Mesenchymal stem cell (in vitro differentiated cells and primary cell): ENCODE measurements at regions not wholly inside any gene's neighbourhood (a gene's known extent, or its start where the extent isn't known, plus 50 kb on each side); places are given as distances from the start of the nearest gene placed in this dataset.

ENCODE experiments used
- DNase-seq: peaks from one replicate; pipeline ENCODE4 v3.0.0-alpha.2; 2013
- H2AFZ ChIP-seq: one replicate; pipeline ENCODE4 v1.6.1; 2013; ENCODE audit warnings: low read depth, mild to moderate bottlenecking, control low read depth, inconsistent platforms, low read length, moderate library complexity
- H2AK5ac ChIP-seq: 2 replicates; pipeline ENCODE4 v1.6.1; 2013; ENCODE audit warnings: low read length, moderate library complexity, mild to moderate bottlenecking, inconsistent platforms; ENCODE audit not compliant: severe bottlenecking
- H2BK120ac ChIP-seq: one replicate; pipeline ENCODE4 v1.6.1; 2013; ENCODE audit warnings: low read depth, mild to moderate bottlenecking, inconsistent platforms, low read length, moderate library complexity
- H2BK12ac ChIP-seq, 2 experiments: one replicate each; pipeline ENCODE4 v1.6.1; 2013; ENCODE audit warnings: inconsistent platforms in 2 of 2, low read length in 2 of 2, mild to moderate bottlenecking in 2 of 2, moderate library complexity in 2 of 2, control low read depth in 1 of 2
- H2BK15ac ChIP-seq: one replicate; pipeline ENCODE4 v1.6.1; 2013; ENCODE audit warnings: mild to moderate bottlenecking, low read depth, inconsistent platforms; ENCODE audit not compliant: poor library complexity, severe bottlenecking
- H2BK5ac ChIP-seq: 2 replicates; pipeline ENCODE4 v1.6.1; 2013; ENCODE audit warnings: low read depth, mild to moderate bottlenecking, low read length, control low read depth, inconsistent platforms; ENCODE audit not compliant: poor library complexity, severe bottlenecking
- H3K14ac ChIP-seq, 2 experiments: one replicate each; pipeline ENCODE4 v1.6.1; 2013; ENCODE audit warnings: inconsistent platforms in 2 of 2, low read length in 2 of 2, control low read depth in 1 of 2, mild to moderate bottlenecking in 1 of 2, moderate library complexity in 1 of 2
- H3K18ac ChIP-seq, 2 experiments: one replicate each; pipeline ENCODE4 v1.6.1; 2013; ENCODE audit warnings: inconsistent platforms in 2 of 2, low read length in 2 of 2, control low read depth in 1 of 2, low read depth in 1 of 2, mild to moderate bottlenecking in 1 of 2
- H3K23ac ChIP-seq, 2 experiments: one replicate each; pipeline ENCODE4 v1.6.1; 2013; ENCODE audit warnings: inconsistent platforms in 2 of 2, low read length in 2 of 2, mild to moderate bottlenecking in 2 of 2, moderate library complexity in 2 of 2, control low read depth in 1 of 2
- H3K27ac ChIP-seq: 2 replicates; pipeline ENCODE4 v1.5.1; 2013; ENCODE audit warnings: mild to moderate bottlenecking, moderate library complexity, low read length, control low read depth, inconsistent platforms; ENCODE audit not compliant: poor library complexity, severe bottlenecking
- H3K27me3 ChIP-seq, 2 experiments: 2 replicates each; pipeline versions ENCODE4 v1.6.1 to v1.7.0; 2013; ENCODE audit warnings: low read length in 2 of 2, mild to moderate bottlenecking in 2 of 2, moderate library complexity in 2 of 2, control low read depth in 1 of 2, inconsistent platforms in 1 of 2; ENCODE audit not compliant: control insufficient read depth in 1 of 2, insufficient read depth in 1 of 2
- H3K36me3 ChIP-seq, 2 experiments: 2 replicates each; pipeline versions ENCODE4 v1.6.1 to v1.7.0; 2013; ENCODE audit warnings: low read length in 2 of 2, control low read depth in 1 of 2, inconsistent platforms in 1 of 2, low read depth in 1 of 2, mild to moderate bottlenecking in 1 of 2; ENCODE audit not compliant: insufficient read depth in 2 of 2, control insufficient read depth in 1 of 2
- H3K4ac ChIP-seq, 2 experiments: one replicate each; pipeline ENCODE4 v1.6.1; 2013; ENCODE audit warnings: inconsistent platforms in 2 of 2, low read length in 2 of 2, mild to moderate bottlenecking in 2 of 2, moderate library complexity in 2 of 2, control low read depth in 1 of 2, low read depth in 1 of 2
- H3K4me1 ChIP-seq: 2 replicates; pipeline ENCODE4 v1.6.1; 2013; ENCODE audit warnings: low read depth, low read length, control low read depth; ENCODE audit not compliant: control insufficient read depth, insufficient read depth
- H3K4me2 ChIP-seq: 2 replicates; pipeline ENCODE4 v1.6.1; 2013; ENCODE audit warnings: low read length, mild to moderate bottlenecking, inconsistent platforms; ENCODE audit not compliant: poor library complexity, severe bottlenecking
- H3K4me3 ChIP-seq, 2 experiments: 2 replicates each; pipeline versions ENCODE4 v1.5.1 to v1.7.0; 2013; ENCODE audit warnings: low read length in 2 of 2, mild to moderate bottlenecking in 2 of 2, control low read depth in 1 of 2, low read depth in 1 of 2; ENCODE audit not compliant: insufficient read depth in 1 of 2
- H3K79me1 ChIP-seq: replicated peaks from 2 replicates; pipeline ENCODE4 v1.6.1; 2013; ENCODE audit warnings: mild to moderate bottlenecking, control low read depth, low read length, inconsistent platforms; ENCODE audit not compliant: poor library complexity, severe bottlenecking
- H3K9ac ChIP-seq: 2 replicates; pipeline ENCODE4 v1.7.0; 2013; ENCODE audit warnings: mild to moderate bottlenecking, low read length, moderate library complexity
- H3K9me3 ChIP-seq: 2 replicates; pipeline ENCODE4 v1.7.0; 2013; ENCODE audit warnings: mild to moderate bottlenecking, low read length; ENCODE audit not compliant: control insufficient read depth
- H4K8ac ChIP-seq: one replicate; pipeline ENCODE4 v1.6.1; 2013; ENCODE audit warnings: inconsistent platforms, mild to moderate bottlenecking, low read length, moderate library complexity
- H4K91ac ChIP-seq: one replicate; pipeline ENCODE4 v1.6.1; 2013; ENCODE audit warnings: mild to moderate bottlenecking, low read length, inconsistent platforms
- WGBS: methylation state at CpG from one replicate; pipeline ENCODE4 v1.1.7; 2013; ENCODE audit warnings: mixed read lengths; 5-methylcytosine and 5-hydroxymethylcytosine counted together

GRCh38 chr5:99060306-99061261, 131.8 kb upstream of the CHD1 start:
- Histone ChIP-seq H3K14ac (no peak overlapping the region), H3K27ac (peak overlapping the region; percentile 59), H3K4me2 (no peak overlapping the region), H2BK15ac (no peak overlapping the region), H3K4me3 (peak overlapping the region in 1 of 2 experiments; percentile 64), H3K9ac (peak overlapping the region; percentile 73), H2BK120ac (no peak overlapping the region), H3K79me1 (no peaks in the 10 kb centered on the region), H3K4me1 (peaks cover 5% of the 10 kb centered on the region), H2AK5ac (no peak overlapping the region), H4K8ac (no peak overlapping the region), H3K36me3 (no peaks in the 10 kb centered on the region), H3K27me3 (no peaks in the 10 kb centered on the region), H3K23ac (no peak overlapping the region), H3K4ac (no peak overlapping the region), H2BK12ac (no peak overlapping the region), H3K9me3 (no peaks in the 10 kb centered on the region), H3K18ac (no peak overlapping the region), H2BK5ac (no peak overlapping the region), H2AFZ (no peak overlapping the region), H4K91ac (no peak overlapping the region)
- DNase-seq = peak; percentile 70
- 14% methylated on average over 8 of the region's 13 CpGs for WGBS

GRCh38 chr5:99059685-99060084, 130.9 kb upstream of the CHD1 start:
- Histone ChIP-seq H2BK15ac (no peak overlapping the region), H3K9me3 (no peaks in the 10 kb centered on the region), H2BK5ac (no peak overlapping the region), H3K4me3 (no peak overlapping the region), H3K9ac (no peak overlapping the region), H3K36me3 (no peaks in the 10 kb centered on the region), H3K18ac (no peak overlapping the region), H3K23ac (no peak overlapping the region), H2AK5ac (no peak overlapping the region), H2BK120ac (no peak overlapping the region), H2AFZ (no peak overlapping the region), H2BK12ac (no peak overlapping the region), H3K4me1 (peaks cover 5% of the 10 kb centered on the region), H3K4ac (no peak overlapping the region), H3K79me1 (no peaks in the 10 kb centered on the region), H3K14ac (no peak overlapping the region), H3K4me2 (no peak overlapping the region), H3K27ac (no peak overlapping the region), H4K91ac (no peak overlapping the region), H3K27me3 (no peaks in the 10 kb centered on the region), H4K8ac (no peak overlapping the region)
- DNase-seq = no peak

- Histone ChIP-seq H3K4ac (no peak overlapping the region), H3K9ac (no peak overlapping the region), H4K8ac (no peak overlapping the region), H3K4me3 (no peak overlapping the region), H3K18ac (no peak overlapping the region), H2BK120ac (no peak overlapping the region), H3K4me2 (no peak overlapping the region), H3K14ac (no peak overlapping the region), H2BK12ac (no peak overlapping the region), H3K4me1 (peaks cover 5% of the 10 kb centered on the region), H3K9me3 (no peaks in the 10 kb centered on the region), H2BK15ac (no peak overlapping the region), H3K23ac (no peak overlapping the region), H3K27me3 (no peaks in the 10 kb centered on the region), H2AFZ (no peak overlapping the region), H2AK5ac (no peak overlapping the region), H3K27ac (no peak overlapping the region), H2BK5ac (no peak overlapping the region), H3K36me3 (no peaks in the 10 kb centered on the region), H4K91ac (no peak overlapping the region), H3K79me1 (no peaks in the 10 kb centered on the region)
- DNase-seq = no peak
- WGBS = 60% methylated on average over 1 of the region's 2 CpGs
These were observed 129.7 kb upstream of the CHD1 start for GRCh38 chr5:99058466-99058865.

- WGBS = 100% methylated on average over 1 of the region's 1 CpG
These were observed 126.2 kb upstream of the CHD1 start for GRCh38 chr5:99054972-99055371.

More at GRCh38 chr5:99054972-99055371, 126.2 kb upstream of the CHD1 start:
- no peak overlapping the region for H2BK5ac ChIP-seq
- no peak overlapping the region for H3K27ac ChIP-seq
- no peak overlapping the region for H2AFZ ChIP-seq
- H2BK12ac ChIP-seq = no peak overlapping the region
- H2BK15ac ChIP-seq = no peak overlapping the region
- H3K36me3 ChIP-seq = no peaks in the 10 kb centered on the region
- no peak overlapping the region for H2BK120ac ChIP-seq
- H3K23ac ChIP-seq = no peak overlapping the region
- no peak overlapping the region for H3K14ac ChIP-seq
- no peak for DNase-seq
- H3K4me1 ChIP-seq = no peaks in the 10 kb centered on the region
- H3K4ac ChIP-seq = no peak overlapping the region
- no peak overlapping the region for H3K18ac ChIP-seq
- no peaks in the 10 kb centered on the region for H3K27me3 ChIP-seq
- H2AK5ac ChIP-seq = no peak overlapping the region
- no peak overlapping the region for H4K8ac ChIP-seq
- H4K91ac ChIP-seq = no peak overlapping the region
- no peak overlapping the region for H3K4me2 ChIP-seq
- no peak overlapping the region for H3K9ac ChIP-seq
- no peak overlapping the region for H3K4me3 ChIP-seq
- H3K79me1 ChIP-seq = no peaks in the 10 kb centered on the region
- H3K9me3 ChIP-seq = no peaks in the 10 kb centered on the region
